ENCODE measurements at regions not wholly inside any gene's neighbourhood (a gene's known extent, or its start where the extent isn't known, plus 50 kb on each side); places are given as distances from the start of the nearest gene placed in this dataset.

GRCh38 chrX:125012585-125012984 lies 307.1 kb upstream of the TEX13C start:
- H3K9me3 Mint-ChIP-seq = peaks cover 4 to 21% (median 9%) of the 10 kb centered on the region in 7 donors
- H3K36me3 Mint-ChIP-seq = no peaks in the 10 kb centered on the region
- DNase-seq = no peak
- ATAC-seq (ENCODE audit: low read depth in 2 of 2) = no peak
- no peaks in the 10 kb centered on the region for H3K27me3 Mint-ChIP-seq
- no peak overlapping the region for H3K4me3 Mint-ChIP-seq
- H3K4me1 Mint-ChIP-seq = no peaks in the 10 kb centered on the region
- H3K27ac Mint-ChIP-seq = no peak overlapping the region

- no peaks in the 10 kb centered on the region for H3K36me3 Mint-ChIP-seq
- peaks cover 0 to 6% (median 0%) of the 10 kb centered on the region in 7 donors for H3K9me3 Mint-ChIP-seq
- no peaks in the 10 kb centered on the region for H3K27me3 Mint-ChIP-seq
- H3K4me3 Mint-ChIP-seq = no peak overlapping the region
- ATAC-seq (ENCODE audit: low read depth in 2 of 2) (no peak), DNase-seq (no peak)
- no peak overlapping the region for H3K27ac Mint-ChIP-seq
- H3K4me1 Mint-ChIP-seq = no peaks in the 10 kb centered on the region
These were observed 290.5 kb upstream of the TEX13C start for GRCh38 chrX:125029131-125029530.
